K562 (cell line): ENCODE measurements at regions not wholly inside any gene's neighbourhood (a gene's known extent, or its start where the extent isn't known, plus 50 kb on each side); places are given as distances from the start of the nearest gene placed in this dataset.

Experiments
- ATAC-seq: fragments of 200-7000 bp; cut with Tn5 transposase; 3 replicates; pipeline ENCODE4 v1.9.1; 2020; ENCODE audit warnings: moderate library complexity
- BruUV-seq: library from RNA; stranded (reverse); fragments of 400-500 nt; replicated peaks from 2 replicates; lab custom pipeline; 2021; lab: Mats Ljungman, UMichigan
- CTCF ChIA-PET: fragments of 300-600 bp; formaldehyde crosslinking; extraction: SDS; loops from one replicate; lab custom pipeline; 2021; ENCODE audit warnings: low intra/inter-chr PET ratio; lab: Yijun Ruan, JAX
- POLR2A ChIA-PET: fragments of 300-600, 350-650 bp; sonication (Branson Sonifier 250); formaldehyde crosslinking; extraction: SDS; loops from one replicate; lab custom pipeline; 2021; ENCODE audit warnings: antibody characterized with exemption, inconsistent platforms; lab: Yijun Ruan, JAX
- DNase-seq, 4 experiments: peaks; one replicate each; pipeline versions ENCODE4 v3.0.0 to v3.0.0-alpha.2; 2011 to 2018; ENCODE audit warnings: low spot score in 3 of 4, mixed read lengths in 3 of 4; ENCODE audit errors: extremely low read depth in 1 of 4
- FAIRE-seq: peaks from 2 replicates; lab custom pipeline; 2011; peaks lifted over from hg19 to GRCh38; lab: Jason Lieb, UNC
- H2AFZ ChIP-seq: 2 replicates; pipeline ENCODE4 v1.6.0; 2011; ENCODE audit warnings: low read depth, low read length, control low read depth, inconsistent platforms
- H3K27ac ChIP-seq: fragments of 200-600 bp; 3 replicates; pipeline ENCODE4 v1.8.0; 2011; ENCODE audit warnings: low read depth, mild to moderate bottlenecking, control low read depth, inconsistent platforms, low read length, moderate library complexity, mixed read lengths; ENCODE audit errors: extremely low read depth
- H3K27me3 ChIP-seq, 2 experiments: fragments of 300-600 bp in 1 of 2; 2 replicates in 1 of 2; 3 replicates in 1 of 2; pipeline versions ENCODE4 v1.6.0 to v1.8.0; 2011; ENCODE audit warnings: inconsistent platforms in 2 of 2, low read length in 2 of 2, mild to moderate bottlenecking in 1 of 2, mixed read lengths in 1 of 2, moderate library complexity in 1 of 2; ENCODE audit not compliant: control insufficient read depth in 2 of 2, insufficient read depth in 2 of 2
- H3K36me3 ChIP-seq: fragments of 300-600 bp; 3 replicates; pipeline ENCODE4 v1.8.0; 2011; ENCODE audit warnings: mild to moderate bottlenecking, low read length, inconsistent platforms; ENCODE audit not compliant: control insufficient read depth, insufficient read depth
- H3K4me1 ChIP-seq, 2 experiments: fragments of 200-600 bp in 1 of 2; replicated peaks in 1 of 2; 2 replicates in 1 of 2; 3 replicates in 1 of 2; pipeline versions ENCODE4 v1.5.1 to v1.8.0; 2011; ENCODE audit warnings: inconsistent platforms in 2 of 2, low read length in 2 of 2, mild to moderate bottlenecking in 1 of 2, mixed read lengths in 1 of 2, moderate library complexity in 1 of 2; ENCODE audit not compliant: control insufficient read depth in 2 of 2, insufficient read depth in 2 of 2
- H3K4me2 ChIP-seq: 2 replicates; pipeline ENCODE4 v1.6.1; 2011; ENCODE audit warnings: low read length, control low read depth, inconsistent platforms, mixed read lengths; ENCODE audit not compliant: insufficient read depth
- H3K4me3 ChIP-seq: fragments of 200-600 bp; sonication (generic), shearing (Covaris generic); 2 replicates; pipeline ENCODE4 v1.5.1; 2016; ENCODE audit warnings: control low read depth, inconsistent platforms
- H3K79me2 ChIP-seq: fragments of 200-600 bp; 3 replicates; pipeline ENCODE4 v1.8.0; 2011; ENCODE audit warnings: low read length, inconsistent platforms; ENCODE audit not compliant: control insufficient read depth, insufficient read depth
- H3K9ac ChIP-seq, 2 experiments: 2 replicates each; pipeline versions ENCODE4 v1.6.0 to v1.6.1; 2011; ENCODE audit warnings: low read depth in 2 of 2, low read length in 2 of 2, control low read depth in 1 of 2, inconsistent platforms in 1 of 2, mild to moderate bottlenecking in 1 of 2, mixed read lengths in 1 of 2; ENCODE audit not compliant: insufficient read depth in 1 of 2
- H3K9me1 ChIP-seq: one replicate; pipeline ENCODE4 v1.6.0; 2011; ENCODE audit warnings: inconsistent platforms, mild to moderate bottlenecking, low read length, moderate library complexity; ENCODE audit not compliant: control insufficient read depth, insufficient read depth
- H3K9me3 ChIP-seq: replicated peaks from 2 replicates; pipeline ENCODE4 v1.5.1; 2011; ENCODE audit warnings: low read depth, low read length, inconsistent platforms; ENCODE audit not compliant: control insufficient read depth, insufficient read depth
- H4K20me1 ChIP-seq: replicated peaks from 2 replicates; pipeline ENCODE4 v1.6.1; 2011; ENCODE audit warnings: low read length, inconsistent platforms, mixed read lengths; ENCODE audit not compliant: control insufficient read depth, insufficient read depth
- ESRRB ChIP-seq: fragments of 250-450 bp; sonication (Bioruptor Pico); IDR thresholded peaks from 2 replicates; pipeline ENCODE4 v1.5.0; 2020; ENCODE audit warnings: mild to moderate bottlenecking, moderate library complexity, borderline replicate concordance
- FOXJ2 ChIP-seq: fragments of 200-800 bp; sonication (Bioruptor generic); IDR thresholded peaks from 2 replicates; pipeline ENCODE4 v1.6.1; 2016; ENCODE audit warnings: missing genetic modification characterization, missing compliant biosample characterization
- HDAC3 ChIP-seq: fragments of 450-650 bp; IDR thresholded peaks from 2 replicates; pipeline ENCODE4 v1.6.1; 2018; ENCODE audit warnings: borderline replicate concordance, mild to moderate bottlenecking, moderate library complexity; ENCODE audit not compliant: partially characterized antibody
- KAT7 ChIP-seq: sonication (generic); formaldehyde crosslinking; IDR thresholded peaks from 2 replicates; pipeline ENCODE4 v1.8.0; 2022; ENCODE audit warnings: missing genetic modification reagents, mild to moderate bottlenecking, borderline replicate concordance
- SMARCC2 ChIP-seq: fragments of 450-650 bp; IDR thresholded peaks from 2 replicates; pipeline ENCODE4 v1.6.1; 2017; ENCODE audit warnings: antibody characterized with exemption, moderate library complexity, mild to moderate bottlenecking, low read depth
- TAF9B ChIP-seq: fragments of 450-650 bp; IDR thresholded peaks from 2 replicates; pipeline ENCODE4 v1.6.1; 2018; ENCODE audit warnings: mild to moderate bottlenecking; ENCODE audit not compliant: partially characterized antibody
- ZEB2 ChIP-seq: fragments of 450-650 bp; IDR thresholded peaks from 2 replicates; pipeline ENCODE4 v1.6.1; 2016
- ZNF696 ChIP-seq: fragments of 250-450 bp; sonication (Bioruptor Pico); conservative IDR thresholded peaks from 2 replicates; pipeline ENCODE4 v1.4.0; 2020; ENCODE audit warnings: mild to moderate bottlenecking, moderate library complexity
- WGBS: fragments of 100-300 bp; shearing (Covaris generic); methylation state at CpG from one replicate; pipeline ENCODE4 v1.1.6; 2016; ENCODE audit warnings: low coverage, mixed read lengths; ENCODE audit not compliant: insufficient coverage; ENCODE audit errors: missing lambda C conversion rate; 5-methylcytosine and 5-hydroxymethylcytosine counted together
- in situ Hi-C: fragments of 300-500 bp; cut with MboI; formaldehyde crosslinking; loops from 4 replicates; pipeline ENCODE4 v1.15.0; 2018; ENCODE audit warnings: inconsistent platforms, mixed read lengths
- intact Hi-C: fragments of 100-400 bp; cut with micrococcal nuclease; formaldehyde crosslinking; loops from 2 replicates; pipeline ENCODE4 v1.14.2; 2022
- TF ChIP-seq, protein P1 (sequence below): fragments of 150-350 bp; IDR thresholded peaks from 2 replicates; pipeline ENCODE4 v1.6.1; 2014; ENCODE audit warnings: low read depth, mild to moderate bottlenecking, low read length, borderline replicate concordance
- TF ChIP-seq, protein P2 (sequence below): fragments of 250-450 bp; sonication (Bioruptor Pico); IDR thresholded peaks from 2 replicates; pipeline ENCODE4 v1.8.0; 2022; ENCODE audit warnings: moderate library complexity, mild to moderate bottlenecking, inconsistent platforms
- TF ChIP-seq, protein P3 (sequence below): fragments of 450-650 bp; conservative IDR thresholded peaks from 2 replicates; pipeline ENCODE4 v1.6.1; 2016; ENCODE audit warnings: missing genetic modification characterization, low read depth, mild to moderate bottlenecking, missing compliant biosample characterization, moderate library complexity

DNA sequence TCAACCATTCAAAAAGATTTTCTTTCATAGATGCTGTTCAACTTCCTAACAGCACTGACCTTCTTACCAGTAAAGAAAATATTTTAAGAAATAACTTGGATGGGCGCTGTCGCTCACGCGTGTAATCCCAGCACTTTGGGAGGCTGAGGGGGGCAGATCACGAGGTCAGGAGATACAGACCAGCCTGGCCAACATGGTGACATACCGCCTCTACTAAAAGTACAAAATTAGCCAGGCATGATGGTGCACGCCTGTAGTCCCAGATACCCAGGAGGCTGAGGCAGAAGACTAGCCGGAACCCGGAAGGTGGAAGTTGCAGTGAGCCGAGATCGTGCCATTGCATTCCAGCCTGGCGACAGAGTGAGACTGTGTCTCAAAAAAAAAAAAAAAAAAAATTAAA is 865.7 kb upstream of the SLC10A2 start:
- in situ Hi-C loops, result no loop called here
- Histone ChIP-seq H3K36me3 (no peaks in the 10 kb centered on the region), H3K4me2 (no peak overlapping the region), H3K9ac (no peak overlapping the region), H3K9me1 (no peaks in the 10 kb centered on the region), H3K27me3 (no peaks in the 10 kb centered on the region), H4K20me1 (no peaks in the 10 kb centered on the region), H3K79me2 (no peaks in the 10 kb centered on the region), H2AFZ (no peak overlapping the region), H3K4me1 (no peaks in the 10 kb centered on the region), H3K27ac (no peak overlapping the region), H3K9me3 (no peaks in the 10 kb centered on the region), H3K4me3 (no peak overlapping the region)
- WGBS, result 9% methylated on average over 7 of the region's 12 CpGs
- ATAC-seq (no peak), DNase-seq (no peak), FAIRE-seq (no peak)
- intact Hi-C loops, result no loop called here
- POLR2A ChIA-PET, result no interaction called here
- no TSS peak for BruUV-seq
- CTCF ChIA-PET, result no interaction called here
- TF ChIP-seq, protein P1, sequence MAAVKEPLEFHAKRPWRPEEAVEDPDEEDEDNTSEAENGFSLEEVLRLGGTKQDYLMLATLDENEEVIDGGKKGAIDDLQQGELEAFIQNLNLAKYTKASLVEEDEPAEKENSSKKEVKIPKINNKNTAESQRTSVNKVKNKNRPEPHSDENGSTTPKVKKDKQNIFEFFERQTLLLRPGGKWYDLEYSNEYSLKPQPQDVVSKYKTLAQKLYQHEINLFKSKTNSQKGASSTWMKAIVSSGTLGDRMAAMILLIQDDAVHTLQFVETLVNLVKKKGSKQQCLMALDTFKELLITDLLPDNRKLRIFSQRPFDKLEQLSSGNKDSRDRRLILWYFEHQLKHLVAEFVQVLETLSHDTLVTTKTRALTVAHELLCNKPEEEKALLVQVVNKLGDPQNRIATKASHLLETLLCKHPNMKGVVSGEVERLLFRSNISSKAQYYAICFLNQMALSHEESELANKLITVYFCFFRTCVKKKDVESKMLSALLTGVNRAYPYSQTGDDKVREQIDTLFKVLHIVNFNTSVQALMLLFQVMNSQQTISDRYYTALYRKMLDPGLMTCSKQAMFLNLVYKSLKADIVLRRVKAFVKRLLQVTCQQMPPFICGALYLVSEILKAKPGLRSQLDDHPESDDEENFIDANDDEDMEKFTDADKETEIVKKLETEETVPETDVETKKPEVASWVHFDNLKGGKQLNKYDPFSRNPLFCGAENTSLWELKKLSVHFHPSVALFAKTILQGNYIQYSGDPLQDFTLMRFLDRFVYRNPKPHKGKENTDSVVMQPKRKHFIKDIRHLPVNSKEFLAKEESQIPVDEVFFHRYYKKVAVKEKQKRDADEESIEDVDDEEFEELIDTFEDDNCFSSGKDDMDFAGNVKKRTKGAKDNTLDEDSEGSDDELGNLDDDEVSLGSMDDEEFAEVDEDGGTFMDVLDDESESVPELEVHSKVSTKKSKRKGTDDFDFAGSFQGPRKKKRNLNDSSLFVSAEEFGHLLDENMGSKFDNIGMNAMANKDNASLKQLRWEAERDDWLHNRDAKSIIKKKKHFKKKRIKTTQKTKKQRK, result no peak
- TF ChIP-seq ZEB2 (no peak), SMARCC2 (no peak), ZNF696 (no peak), KAT7 (CRISPR knock-in tag) (no peak), HDAC3 (no peak), FOXJ2 (tag) (no peak), ESRRB (CRISPR knock-in tag) (no peak), TAF9B (no peak)
- TF ChIP-seq, protein P2, sequence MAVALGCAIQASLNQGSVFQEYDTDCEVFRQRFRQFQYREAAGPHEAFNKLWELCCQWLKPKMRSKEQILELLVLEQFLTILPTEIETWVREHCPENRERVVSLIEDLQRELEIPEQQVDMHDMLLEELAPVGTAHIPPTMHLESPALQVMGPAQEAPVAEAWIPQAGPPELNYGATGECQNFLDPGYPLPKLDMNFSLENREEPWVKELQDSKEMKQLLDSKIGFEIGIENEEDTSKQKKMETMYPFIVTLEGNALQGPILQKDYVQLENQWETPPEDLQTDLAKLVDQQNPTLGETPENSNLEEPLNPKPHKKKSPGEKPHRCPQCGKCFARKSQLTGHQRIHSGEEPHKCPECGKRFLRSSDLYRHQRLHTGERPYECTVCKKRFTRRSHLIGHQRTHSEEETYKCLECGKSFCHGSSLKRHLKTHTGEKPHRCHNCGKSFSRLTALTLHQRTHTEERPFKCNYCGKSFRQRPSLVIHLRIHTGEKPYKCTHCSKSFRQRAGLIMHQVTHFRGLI, result no peak
- TF ChIP-seq, protein P3, sequence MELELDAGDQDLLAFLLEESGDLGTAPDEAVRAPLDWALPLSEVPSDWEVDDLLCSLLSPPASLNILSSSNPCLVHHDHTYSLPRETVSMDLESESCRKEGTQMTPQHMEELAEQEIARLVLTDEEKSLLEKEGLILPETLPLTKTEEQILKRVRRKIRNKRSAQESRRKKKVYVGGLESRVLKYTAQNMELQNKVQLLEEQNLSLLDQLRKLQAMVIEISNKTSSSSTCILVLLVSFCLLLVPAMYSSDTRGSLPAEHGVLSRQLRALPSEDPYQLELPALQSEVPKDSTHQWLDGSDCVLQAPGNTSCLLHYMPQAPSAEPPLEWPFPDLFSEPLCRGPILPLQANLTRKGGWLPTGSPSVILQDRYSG (tag), result no peak
